Fibroblast of skin of right quadriceps (primary cell): ENCODE measurements at regions not wholly inside any gene's neighbourhood (a gene's known extent, or its start where the extent isn't known, plus 50 kb on each side); places are given as distances from the start of the nearest gene placed in this dataset.
"Not testable (repeated sequence)": the region's sequence is repeated elsewhere in the genome, so short reads cannot be mapped to it uniquely, and the experiment has no call there.

Experiments
- DNase-seq: peaks from one replicate; pipeline ENCODE4 v3.0.0-alpha.2; 2013

DNA sequence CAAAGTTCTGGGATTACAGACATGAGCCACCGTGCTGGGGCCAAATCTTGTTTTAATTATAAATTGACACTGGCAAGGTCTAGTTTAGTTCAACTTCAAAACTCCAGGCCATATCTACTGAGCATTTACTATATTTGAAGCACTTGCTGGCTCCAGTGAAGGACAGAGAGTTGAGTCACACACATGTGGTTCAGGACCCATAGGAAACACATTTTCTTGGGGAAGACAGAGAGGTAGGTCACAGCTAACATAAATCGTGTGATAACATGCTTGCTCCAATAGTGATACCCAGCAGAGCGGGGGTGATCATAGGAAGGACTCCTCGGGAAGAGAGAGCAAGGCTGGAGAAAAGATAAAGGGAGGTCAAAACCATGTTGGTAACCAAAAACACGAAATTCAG, 170.6 kb upstream of the TSC22D1 start:
- no peak for DNase-seq

DNA sequence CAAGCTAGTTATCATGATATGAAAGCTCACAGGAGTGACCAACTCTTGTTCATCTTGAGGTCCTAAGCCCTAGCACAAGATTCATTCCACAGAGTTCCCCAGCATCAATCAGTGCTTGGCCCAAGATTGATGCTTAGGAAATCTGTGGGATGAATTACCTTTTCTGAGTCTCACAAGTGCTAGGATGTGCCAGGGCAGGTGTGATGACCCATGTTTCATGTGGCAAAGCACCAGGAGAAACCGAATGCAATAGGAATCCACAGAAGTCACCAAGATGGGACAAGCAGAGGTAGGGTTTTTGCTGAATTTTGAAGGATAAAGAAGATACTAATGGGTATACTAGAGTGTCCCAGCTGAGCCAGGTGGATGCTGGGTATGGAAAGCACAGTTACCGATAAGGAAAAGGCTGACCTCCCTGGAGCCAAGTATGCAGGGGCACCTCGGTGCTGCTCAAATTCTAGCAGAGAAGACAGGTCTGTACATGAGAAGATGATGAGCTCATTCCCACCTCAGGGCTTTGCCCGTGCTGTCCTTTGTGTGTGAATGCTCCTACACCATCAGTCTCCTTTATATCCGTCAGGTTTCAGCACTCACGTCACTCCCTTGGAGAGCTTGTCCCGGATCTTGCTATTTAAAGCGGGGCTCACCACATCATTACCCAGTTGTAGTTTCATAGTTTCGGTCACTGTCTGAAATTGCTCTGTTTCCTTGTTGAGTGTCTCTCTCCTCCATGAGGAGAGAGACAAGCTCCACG, 168.9 kb upstream of the TSC22D1 start:
- no peak for DNase-seq

DNA sequence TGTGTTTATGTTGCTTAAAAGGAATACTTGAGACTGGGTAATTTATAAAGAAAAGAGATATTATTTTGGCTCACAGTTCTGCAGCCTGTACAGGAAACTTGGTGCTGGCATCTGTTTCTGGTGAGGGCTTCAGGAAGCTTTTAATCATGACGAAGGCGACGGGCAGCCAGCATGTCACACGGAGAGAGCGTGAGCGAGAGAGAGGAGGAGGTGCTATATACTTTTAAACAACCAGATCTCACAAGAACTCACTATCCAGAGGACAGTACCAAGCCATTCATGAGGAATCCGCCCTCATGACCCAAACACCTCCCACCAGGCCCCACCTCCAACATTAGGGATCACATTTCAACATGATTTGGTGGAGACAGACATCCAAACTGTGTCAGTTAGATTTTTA, 163.4 kb upstream of the TSC22D1 start:
- DNase-seq = peak; percentile 52

DNA sequence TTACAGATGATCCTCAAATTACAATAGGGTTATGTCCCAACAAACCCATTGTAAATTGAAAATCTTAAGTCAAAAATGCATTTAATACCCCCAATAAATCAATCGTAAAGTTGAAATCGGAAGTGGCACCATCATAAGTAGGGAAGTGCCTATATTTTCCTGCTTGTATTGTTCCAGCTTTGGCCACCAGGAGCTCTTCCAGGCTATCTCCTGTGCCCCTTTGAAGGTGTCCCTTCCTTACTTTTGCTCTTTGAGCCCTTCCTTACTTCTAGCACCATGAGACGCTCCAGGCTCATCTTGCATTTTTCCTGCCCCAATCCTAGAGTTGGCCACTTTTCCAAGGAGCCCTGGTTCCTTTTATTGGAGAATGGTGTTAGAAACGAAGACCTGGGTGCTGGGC, 163.0 kb upstream of the TSC22D1 start:
- DNase-seq = no peak

DNA sequence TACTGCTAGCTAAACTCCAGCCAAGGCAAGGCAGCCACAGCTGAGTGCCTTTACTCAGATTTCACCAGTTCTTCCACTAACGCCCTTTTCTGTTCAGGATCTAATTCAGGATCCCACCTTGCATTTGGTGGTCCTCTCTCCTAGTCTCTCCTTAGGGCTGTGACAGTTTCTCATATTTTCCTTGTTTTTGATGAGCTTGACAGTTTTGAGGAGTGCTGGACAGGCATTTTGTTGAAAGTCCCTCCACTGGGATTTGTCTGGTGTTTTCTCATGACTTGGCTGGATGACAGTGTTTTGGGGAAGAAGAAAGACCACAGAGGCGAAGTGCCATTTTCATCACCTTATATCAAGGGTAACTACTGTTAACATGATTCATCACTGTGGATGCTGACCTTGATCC, 162.3 kb upstream of the TSC22D1 start:
- DNase-seq = no peak

DNA sequence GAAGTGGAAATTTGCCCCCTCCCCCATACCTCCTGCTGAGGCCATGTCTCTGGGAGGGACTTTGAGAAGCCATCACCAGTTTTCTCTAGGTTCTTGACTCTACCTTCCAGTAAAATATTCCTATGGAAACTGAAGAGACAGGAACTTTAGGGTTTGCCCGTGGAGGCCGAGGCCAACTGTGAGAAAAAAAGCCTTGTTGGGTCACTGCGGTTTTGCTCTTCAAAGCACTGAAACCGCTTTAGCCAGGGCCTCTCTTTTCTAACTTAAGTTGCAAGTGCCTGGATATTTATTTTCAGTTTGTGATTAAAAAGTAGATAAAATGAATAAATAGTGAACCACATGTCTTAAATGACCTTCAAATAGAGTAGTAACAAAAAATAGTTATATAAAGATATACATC, 159.7 kb upstream of the TSC22D1 start:
- no peak for DNase-seq

DNA sequence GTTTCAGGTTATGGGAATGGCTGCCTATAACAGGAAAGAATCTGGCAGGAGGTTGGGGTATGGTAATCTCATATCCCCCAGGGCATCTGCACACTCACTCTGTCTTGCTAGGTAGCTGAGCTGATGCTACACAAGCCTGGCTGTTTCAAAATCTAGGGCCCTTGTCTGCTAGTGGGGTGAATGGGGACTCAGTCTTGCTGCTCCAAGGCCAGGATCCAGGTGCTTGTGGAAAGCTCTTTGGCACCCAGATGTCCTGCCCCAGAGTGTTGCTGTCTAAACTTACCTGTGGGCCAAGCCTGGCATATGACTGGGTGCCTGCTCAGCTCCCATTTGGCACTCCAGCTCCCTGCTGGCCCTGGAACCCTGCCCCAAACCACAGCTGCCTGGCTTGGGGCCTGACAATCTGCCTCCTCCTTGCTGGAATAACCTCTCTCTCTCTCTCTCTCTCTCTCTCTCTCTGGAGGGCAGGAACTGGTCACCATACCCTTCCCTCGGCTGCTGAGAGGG, 158.1 kb upstream of the TSC22D1 start:
- DNase-seq = peak; percentile 82

DNA sequence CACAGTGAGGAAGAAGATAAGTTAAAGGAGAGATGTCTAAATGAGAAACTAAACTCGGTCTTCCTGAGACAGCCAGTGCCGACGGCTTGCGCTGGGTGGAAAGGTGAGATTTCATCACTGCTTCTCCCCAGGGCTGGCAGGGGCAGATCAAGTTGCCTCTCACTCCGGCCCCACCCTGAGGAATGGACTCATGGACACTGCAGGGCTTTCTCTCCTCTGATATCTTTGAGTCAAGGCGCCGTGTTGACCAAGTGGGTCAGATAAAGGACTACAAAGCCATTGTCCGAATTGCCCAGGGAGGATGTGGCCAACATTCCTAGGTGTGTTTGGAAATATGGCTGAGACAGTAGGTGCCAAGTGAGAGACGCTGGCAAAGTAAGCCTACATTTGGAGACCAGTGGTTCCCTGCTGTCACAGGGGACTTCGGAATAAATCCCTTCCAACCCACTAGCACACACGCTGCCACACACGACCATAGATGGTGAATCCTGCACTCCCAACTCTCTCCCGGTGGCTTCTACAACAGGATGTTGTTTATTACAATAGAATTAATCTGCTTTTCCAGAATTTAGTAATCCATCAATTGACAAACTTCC, 156.5 kb upstream of the TSC22D1 start:
- no peak for DNase-seq

DNA sequence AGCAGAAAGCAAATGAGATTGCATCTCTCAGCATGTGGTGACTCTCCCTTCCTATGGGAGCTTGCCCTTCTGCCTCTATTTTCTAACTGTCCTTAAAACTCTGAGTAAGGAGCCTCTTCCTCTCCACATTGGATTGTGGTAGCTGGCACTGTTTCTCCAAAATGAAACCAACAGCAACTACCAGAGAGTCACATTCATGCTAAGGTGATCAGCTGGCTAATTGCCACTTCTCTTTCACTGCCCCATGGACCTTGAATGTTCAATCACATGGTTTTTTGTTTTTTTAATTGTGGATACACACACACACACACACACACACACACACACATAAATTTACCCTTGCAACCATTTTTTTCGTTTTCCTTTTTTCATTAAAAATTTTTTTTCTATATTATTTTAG, 154.7 kb upstream of the TSC22D1 start:
- DNase-seq = no peak

DNA sequence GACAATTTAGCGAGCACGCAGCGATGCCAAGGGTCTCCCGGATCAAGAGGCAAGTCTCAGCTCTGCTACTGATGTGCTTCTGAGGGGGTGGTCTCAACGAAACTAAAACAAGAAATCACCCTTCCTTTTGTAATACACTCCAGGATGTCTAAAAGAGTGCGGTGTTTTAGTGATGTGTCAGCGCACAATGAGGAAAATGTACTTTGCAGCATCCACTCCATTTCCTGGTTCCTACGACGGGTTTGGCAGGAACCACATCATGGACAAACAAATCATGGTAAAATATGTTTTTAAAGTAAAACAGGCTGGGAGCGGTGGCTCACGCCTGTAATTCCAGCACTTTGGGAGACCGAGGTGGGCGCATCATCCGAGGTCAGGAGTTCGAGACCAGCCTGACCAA, 154.0 kb upstream of the TSC22D1 start:
- DNase-seq = no peak

DNA sequence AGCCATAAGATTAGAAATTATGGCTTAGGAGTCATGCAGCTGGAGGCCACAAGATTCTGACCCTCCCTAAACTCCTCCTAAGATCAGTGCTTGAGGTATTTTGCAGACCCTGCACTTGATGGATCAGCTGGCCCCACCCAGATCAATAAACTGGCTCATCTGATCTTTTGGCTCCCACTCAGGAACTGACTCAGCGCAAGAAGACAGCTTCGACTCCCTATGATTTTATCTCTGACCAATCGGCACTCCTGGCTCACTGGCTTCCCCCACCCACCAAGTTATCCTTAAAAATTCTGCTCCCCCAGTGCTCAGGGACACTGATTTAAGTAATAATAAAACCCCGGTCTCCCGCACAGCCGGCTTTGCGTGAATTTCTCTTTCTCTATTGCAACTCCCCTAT, 151.5 kb upstream of the TSC22D1 start:
- DNase-seq = not testable (repeated sequence)

DNA sequence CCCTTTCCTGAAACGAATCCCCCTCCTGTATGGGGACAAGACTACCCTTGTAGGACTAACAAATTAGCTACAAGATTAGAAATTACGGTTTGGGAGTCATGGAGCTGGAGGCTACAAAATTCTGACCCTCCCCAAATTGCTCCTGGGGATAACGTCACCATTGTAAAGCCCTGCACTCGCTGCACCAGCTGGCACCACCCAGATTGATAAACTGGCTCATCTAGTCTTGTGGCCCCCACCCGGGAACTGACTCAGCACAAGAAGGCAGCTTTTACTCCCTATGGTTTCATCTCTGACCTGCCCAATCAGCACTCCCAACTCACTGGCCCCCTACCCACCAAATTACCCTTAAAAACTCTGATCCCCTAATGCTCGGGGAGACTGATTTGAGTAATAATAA, 150.6 kb upstream of the TSC22D1 start:
- no peak for DNase-seq

DNA sequence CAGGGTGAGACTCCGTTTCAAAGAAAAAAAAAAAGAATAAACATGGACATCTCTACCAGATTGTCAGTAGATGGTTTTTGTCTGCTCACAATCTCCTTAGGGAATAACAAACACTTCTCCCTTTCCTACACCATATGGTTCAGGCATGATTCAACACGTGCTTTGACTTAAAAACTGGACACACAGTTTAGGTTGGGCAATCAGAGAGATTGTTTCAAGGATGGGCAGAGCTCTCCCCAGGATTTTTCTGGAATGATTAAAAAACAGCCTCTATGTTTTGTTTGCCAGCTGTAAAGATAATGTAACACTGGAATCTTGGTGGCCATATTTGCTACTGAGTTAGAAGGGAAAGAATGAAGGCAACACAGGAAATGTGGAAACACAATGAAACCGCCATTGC, 150.1 kb upstream of the TSC22D1 start:
- DNase-seq = peak; percentile 95

DNA sequence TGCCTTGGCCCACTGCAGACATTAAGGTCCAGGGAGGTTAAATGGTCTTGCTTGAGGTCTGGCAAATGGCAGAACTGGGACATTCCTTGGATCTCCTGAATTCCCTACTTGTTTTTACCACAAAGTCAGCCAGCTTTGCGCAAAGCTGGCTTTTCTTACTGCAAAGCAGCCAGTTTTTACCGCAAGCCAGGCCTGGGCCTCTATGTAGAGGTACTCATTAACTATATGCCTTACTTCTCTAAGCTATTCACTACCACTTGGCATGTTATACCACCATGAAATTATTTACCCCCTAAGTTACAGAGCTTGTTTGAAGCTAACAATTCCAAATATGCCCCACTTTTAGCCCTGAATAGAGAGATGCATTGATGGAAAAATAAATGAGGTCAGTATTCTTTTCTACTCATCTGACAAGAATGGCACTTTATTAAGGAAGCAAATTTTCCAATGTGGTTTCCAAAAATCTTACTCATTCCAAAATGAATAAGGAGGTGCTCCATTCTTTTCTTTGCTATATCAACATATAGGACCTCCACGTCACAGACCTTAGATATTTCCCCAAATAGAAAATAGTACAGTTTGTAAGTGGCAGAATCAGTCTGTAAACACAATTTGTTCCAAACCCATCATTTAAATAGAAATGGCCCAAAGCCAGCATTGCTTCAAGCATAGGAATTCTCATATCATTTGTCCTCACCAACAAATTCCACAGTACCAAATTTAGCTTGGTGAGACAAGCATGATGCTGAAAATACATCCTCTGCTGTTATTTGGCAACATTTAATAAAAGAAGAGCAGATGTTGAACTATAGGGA, 143.9 kb upstream of the TSC22D1 start:
- DNase-seq = peak; percentile 93

DNA sequence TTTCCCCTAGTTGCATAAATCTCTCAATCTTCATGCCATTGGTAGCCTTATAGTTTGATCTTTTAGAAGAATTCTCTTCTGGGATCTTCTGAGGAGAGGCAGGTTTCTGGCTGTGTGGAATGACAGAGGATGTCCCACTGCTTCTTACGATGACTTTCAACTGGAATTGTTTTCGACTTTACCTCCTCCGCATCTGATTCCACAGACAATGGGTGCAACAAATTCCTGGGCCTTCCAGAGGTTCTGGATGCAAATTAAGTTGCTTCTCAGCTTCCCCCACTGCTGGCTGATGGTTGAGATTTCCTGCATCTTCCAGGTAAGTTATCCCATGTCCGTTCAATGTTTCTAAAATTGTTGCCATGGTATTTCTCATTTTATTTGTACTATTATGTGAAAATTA, 142.3 kb upstream of the TSC22D1 start:
- DNase-seq = no peak

DNA sequence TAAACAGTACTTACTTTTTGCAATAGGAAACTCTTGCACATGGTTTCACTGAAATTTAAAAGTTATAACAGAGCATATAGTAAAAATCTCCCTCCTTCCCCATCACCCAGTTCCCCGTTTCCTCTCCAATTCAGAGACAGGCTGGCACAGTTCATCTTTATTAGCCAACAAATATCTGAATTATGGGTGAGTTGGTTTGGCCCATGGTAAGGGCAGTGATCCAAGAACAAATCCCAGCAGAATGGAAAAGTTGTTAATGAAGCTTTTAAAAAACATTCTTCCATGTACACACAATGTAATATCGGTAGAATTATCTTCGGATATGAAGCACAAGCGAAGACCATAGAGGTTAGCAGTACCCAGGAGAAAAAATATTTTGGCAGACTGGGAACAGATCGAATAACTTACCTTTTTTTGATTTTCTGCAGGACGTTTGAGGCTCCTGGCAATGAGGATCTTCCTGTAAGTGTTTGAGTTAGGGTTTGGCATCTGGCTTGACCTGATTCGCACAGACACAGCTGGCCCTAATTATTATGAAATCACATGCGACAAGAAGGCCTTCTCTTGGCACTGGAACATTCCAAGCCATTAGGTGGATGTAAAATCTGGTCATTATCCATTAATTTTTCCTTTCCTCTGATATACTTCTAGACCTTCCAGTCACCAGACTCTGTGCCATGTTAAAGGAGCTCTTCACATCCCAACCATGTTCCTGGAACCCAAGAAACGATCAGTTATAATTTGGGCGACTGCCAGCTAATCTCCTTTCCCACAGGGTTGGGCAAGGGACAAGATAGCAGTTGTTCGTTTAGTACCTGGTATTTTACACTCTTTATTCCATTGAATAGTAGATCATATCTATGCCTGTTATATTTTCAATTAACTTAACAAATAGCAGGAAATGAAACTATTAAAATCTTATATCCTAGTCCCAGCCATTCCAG, 139.4 kb upstream of the TSC22D1 start:
- peak; percentile 44 for DNase-seq

DNA sequence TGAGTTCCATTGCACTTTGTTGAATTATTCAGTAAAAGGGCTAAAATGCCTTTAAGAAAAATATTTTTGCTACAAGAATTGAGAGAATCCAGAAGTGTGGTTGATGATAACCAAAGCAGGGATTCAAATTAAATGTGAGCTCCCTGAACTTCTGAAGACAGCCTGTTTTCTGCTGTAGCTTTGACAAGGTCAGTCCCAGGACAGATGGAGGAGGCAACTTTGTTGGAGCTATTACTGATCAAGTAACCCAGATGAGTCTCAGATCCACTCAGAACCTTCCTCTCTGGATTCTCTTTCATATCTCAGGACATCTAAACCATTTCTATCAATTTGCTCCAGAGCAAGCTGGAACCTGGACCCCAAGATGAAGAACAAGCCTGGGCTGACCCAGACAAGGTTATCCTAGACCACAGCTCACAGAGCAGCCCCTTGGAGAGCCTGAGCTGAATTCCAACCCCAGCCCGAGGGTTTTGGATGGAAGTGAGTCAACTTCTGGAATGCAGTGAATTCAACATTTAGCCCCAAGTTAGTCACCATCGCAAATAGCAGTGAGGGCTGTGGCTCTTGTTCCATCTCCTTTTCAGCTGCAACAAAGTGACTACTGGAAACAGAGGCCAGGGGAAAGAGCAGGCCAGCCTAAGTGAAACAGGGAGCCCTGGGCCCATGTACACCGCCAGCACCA, 137.8 kb upstream of the TSC22D1 start:
- peak; percentile 98 for DNase-seq

DNA sequence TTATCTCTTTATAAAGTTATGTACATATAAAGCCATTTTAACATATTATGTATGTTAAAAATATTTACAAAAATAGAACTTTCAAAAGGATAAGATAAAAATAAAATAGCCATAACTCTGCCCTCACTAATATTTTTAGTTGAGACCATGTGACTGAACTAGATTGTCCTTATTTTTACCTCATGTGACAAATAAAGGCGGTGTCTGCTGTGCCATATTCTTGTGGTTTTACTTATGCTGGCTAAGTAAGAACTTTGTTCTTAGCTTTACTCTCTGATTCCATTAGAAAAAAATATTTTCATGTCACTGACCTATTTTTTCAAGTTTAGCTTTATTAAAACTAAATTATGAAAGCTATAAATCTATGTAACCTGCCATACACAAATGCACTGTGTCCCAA, 135.6 kb upstream of the TSC22D1 start:
- no peak for DNase-seq

DNA sequence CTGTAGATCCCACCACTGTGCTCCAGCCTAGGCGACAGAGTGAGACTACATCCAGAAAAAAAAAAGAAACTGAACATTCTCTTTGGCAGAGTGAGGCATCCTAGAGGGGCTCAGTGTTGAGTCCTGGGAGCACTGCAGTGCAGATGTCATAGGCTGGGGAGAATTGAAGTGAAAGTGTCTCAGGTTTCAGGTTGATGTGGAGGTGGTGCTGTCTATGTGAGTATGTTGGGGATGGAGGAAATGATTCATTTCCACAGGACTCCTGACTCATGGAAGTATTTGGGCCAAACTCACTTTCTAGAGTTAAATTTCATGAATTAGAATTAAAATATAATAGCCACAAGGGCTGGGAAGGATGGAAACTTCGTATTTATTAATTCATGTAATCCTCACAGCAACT, 134.4 kb upstream of the TSC22D1 start:
- peak; percentile 96 for DNase-seq

DNA sequence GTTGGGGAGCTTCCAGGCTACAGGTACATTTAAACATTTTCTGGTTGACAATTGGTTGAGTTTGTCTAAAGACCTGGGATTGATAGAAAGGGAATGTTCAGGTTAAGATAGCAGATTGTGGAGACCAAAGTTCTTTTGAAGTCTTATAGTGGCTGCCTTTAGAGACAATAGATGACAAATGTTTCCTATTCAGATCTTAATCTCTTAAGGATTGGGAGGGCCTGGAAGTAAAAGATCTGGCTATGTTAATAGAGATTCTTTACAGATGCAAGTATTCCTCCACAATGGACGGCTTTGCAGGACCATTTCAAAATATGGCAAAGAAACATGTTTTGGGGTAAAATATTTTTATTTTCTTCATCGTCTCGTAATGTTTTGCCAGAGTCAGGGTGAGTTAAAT, 128.7 kb upstream of the TSC22D1 start:
- not testable (repeated sequence) for DNase-seq

DNA sequence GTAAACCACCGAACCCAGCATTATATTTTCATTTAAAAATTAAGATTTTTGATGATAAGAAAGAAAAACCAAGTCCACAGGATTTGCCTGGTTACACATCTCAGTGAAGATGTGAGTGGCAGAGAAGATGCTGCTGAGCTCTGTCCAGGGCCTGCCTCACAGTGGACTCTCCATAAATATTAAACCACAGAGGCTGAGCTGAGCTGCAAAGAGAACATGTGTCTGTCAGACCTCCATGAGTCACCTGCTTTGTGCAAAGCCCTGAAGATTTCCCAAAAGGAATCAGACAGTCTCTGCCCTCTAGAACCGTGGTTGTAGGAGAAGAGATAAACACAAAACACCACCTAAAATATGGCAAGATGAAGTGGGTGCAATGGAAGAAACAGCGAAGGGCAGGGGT, 127.2 kb upstream of the TSC22D1 start:
- peak; percentile 67 for DNase-seq

DNA sequence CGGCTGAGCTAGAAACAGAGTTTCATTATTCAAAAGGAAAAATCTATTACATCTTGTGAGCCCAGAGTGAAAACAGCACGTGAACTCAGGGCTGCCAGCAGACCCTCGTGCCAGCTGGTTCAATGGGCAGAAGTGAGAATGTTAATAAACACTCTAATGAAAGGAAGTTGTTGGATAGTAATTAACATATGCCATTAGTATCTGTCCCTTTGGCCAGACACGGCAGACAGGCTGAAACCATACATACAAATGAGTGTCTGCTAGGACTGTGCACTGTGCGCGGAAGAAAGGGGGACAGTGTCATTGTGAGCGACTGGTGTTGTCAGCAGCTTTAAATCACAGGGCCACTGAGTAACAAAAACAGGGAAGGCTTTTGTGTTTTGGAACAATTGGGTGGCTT, 121.9 kb upstream of the TSC22D1 start:
- DNase-seq = no peak
